ENCODE measurements at regions not wholly inside any gene's neighbourhood (a gene's known extent, or its start where the extent isn't known, plus 50 kb on each side); places are given as distances from the start of the nearest gene placed in this dataset.
"Not testable (repeated sequence)": the region's sequence is repeated elsewhere in the genome, so short reads cannot be mapped to it uniquely, and the experiment has no call there.

DNA sequence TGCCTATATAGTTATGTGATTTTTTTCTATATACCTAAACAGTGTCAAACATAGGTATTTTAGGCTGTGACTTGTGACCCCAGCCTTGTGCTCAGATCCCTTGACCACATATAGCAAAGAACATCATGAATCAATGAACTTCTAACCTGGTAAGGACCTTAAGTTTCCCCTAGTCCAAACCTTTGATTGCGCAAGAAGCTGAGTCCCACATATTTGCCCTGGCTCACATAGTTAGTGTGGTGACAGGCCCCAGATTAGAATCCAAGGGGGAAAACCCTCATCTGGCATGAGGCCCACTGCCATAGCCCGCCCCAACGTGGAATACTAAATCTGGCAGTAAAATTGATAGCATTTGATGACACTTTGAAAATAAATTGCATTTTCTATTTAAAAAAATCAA is 171.8 kb downstream of the MZT1 start:
- H3K9me2 ChIP-seq (ENCODE audit: insufficient read depth): no peaks in the 10 kb centered on the region
- ChIA-PET CTCF (interaction anchor here (1.2 kb wide), 1 partner anchor 10 kb away, joined by 3 read pairs; no protein-coding TSS in a partner anchor), RAD21 (ENCODE audit: low non-redundant PET in 1 of 2, low total read pairs in 2 of 2, uncharacterized antibody in 2 of 2, unreplicated experiment in 2 of 2) (no interaction called here), POLR2A (no interaction called here)
- H3K36me3 ChIP-seq (ENCODE audit: control insufficient read depth in 1 of 2, insufficient read depth in 2 of 2, low read length in 2 of 2): no peaks in the 10 kb centered on the region
- H3K9me3 ChIP-seq (ENCODE audit: control insufficient read depth in 1 of 2, insufficient read depth in 1 of 2, low read depth in 1 of 2, low read length in 2 of 2): no peaks in the 10 kb centered on the region
- intact Hi-C loops (cut with micrococcal nuclease): no loop called here
- H3K27ac ChIP-seq (ENCODE audit: low read depth, low read length): no peak overlapping the region
- no peaks in the 10 kb centered on the region for H3K79me2 ChIP-seq (ENCODE audit: insufficient read depth, low read length)
- no peak overlapping the region for H3K4me2 ChIP-seq (ENCODE audit: low read length)
- TF ChIP-seq CEBPB (IDR thresholded peaks at IDR 0.05; ENCODE audit: low read depth): 0 out of 2 replicates have a peak, but pooled peaks have one; percentile 15
- TF ChIP-seq ZFX (IDR thresholded peaks at IDR 0.05): no peak
- no peak overlapping the region for H3K4me3 ChIP-seq (replicated peaks in 1 of 2; ENCODE audit: low read depth in 1 of 2, low read length in 2 of 2)
- no peaks in the 10 kb centered on the region for H3K27me3 ChIP-seq (ENCODE audit: insufficient read depth, low read length)
- no peaks in the 10 kb centered on the region for H4K20me1 ChIP-seq (ENCODE audit: insufficient read depth)
- H3K4me1 ChIP-seq (ENCODE audit: control insufficient read depth in 1 of 2, insufficient read depth in 2 of 2, low read length in 2 of 2): no peaks in the 10 kb centered on the region
- no TSS peak for BruUV-seq (replicated peaks)
- H3K9ac ChIP-seq (ENCODE audit: low read length): no peak overlapping the region
- DNase-seq (ENCODE audit: low read depth, low spot score) (no peak), ATAC-seq (no peak)
- no peak overlapping the region for H2AFZ ChIP-seq (ENCODE audit: low read depth, low read length, poor library complexity, severe bottlenecking)

DNA sequence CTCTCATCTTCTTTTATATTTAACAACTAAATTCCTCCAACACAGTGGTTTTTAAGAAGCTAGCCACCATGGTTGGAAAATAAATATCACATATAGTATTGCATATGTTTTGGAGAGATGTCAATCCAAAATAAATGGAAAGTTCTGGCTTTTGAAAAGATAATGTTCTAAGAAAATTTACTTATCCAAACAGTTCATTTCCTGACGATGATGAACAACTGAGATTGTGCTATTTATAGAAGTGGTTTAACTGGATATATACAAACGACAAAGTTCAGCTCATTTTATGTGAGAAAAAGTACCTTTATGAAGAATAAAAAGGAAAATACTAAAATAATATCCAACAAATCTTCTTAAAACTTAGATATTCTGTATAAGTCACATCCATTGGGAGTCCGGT is 174.7 kb downstream of the MZT1 start:
- H3K4me2 ChIP-seq (ENCODE audit: low read length): no peak overlapping the region
- H3K9ac ChIP-seq (ENCODE audit: low read length): no peak overlapping the region
- H3K4me1 ChIP-seq (ENCODE audit: control insufficient read depth in 1 of 2, insufficient read depth in 2 of 2, low read length in 2 of 2): no peaks in the 10 kb centered on the region
- no peak for ATAC-seq
- DNase-seq (ENCODE audit: low read depth, low spot score): no peak
- H3K9me3 ChIP-seq (ENCODE audit: control insufficient read depth in 1 of 2, insufficient read depth in 1 of 2, low read depth in 1 of 2, low read length in 2 of 2): no peaks in the 10 kb centered on the region
- CTCF ChIA-PET: interaction anchor here (1.0 kb wide), 1 partner anchor 14 kb away, joined by 4 read pairs; no protein-coding TSS in a partner anchor
- H3K27ac ChIP-seq (ENCODE audit: low read depth, low read length): no peak overlapping the region
- POLR2A ChIA-PET: no interaction called here
- no peaks in the 10 kb centered on the region for H3K27me3 ChIP-seq (ENCODE audit: insufficient read depth, low read length)
- no peaks in the 10 kb centered on the region for H4K20me1 ChIP-seq (ENCODE audit: insufficient read depth)
- RAD21 ChIA-PET (ENCODE audit: low non-redundant PET in 1 of 2, low total read pairs in 2 of 2, uncharacterized antibody in 2 of 2, unreplicated experiment in 2 of 2): no interaction called here
- H3K4me3 ChIP-seq (replicated peaks in 1 of 2; ENCODE audit: low read depth in 1 of 2, low read length in 2 of 2): no peak overlapping the region
- no peaks in the 10 kb centered on the region for H3K79me2 ChIP-seq (ENCODE audit: insufficient read depth, low read length)
- no peaks in the 10 kb centered on the region for H3K9me2 ChIP-seq (ENCODE audit: insufficient read depth)
- no TSS peak for BruUV-seq (replicated peaks)
- no peaks in the 10 kb centered on the region for H3K36me3 ChIP-seq (ENCODE audit: control insufficient read depth in 1 of 2, insufficient read depth in 2 of 2, low read length in 2 of 2)
- no peak overlapping the region for H2AFZ ChIP-seq (ENCODE audit: low read depth, low read length, poor library complexity, severe bottlenecking)
- intact Hi-C loops (cut with micrococcal nuclease): no loop called here
- TF ChIP-seq POLR2A (IDR thresholded peaks at IDR 0.05; ENCODE audit: borderline replicate concordance, extremely low read depth, insufficient read depth, insufficient read length): no peak
- TF ChIP-seq SP1 (IDR thresholded peaks at IDR 0.05; ENCODE audit: low read depth): no peak
- TF ChIP-seq YY1 (IDR thresholded peaks at IDR 0.05; ENCODE audit: extremely low read depth, insufficient replicate concordance, low read depth, low read length): no peak
- TF ChIP-seq JUND (IDR thresholded peaks at IDR 0.05): no peak
- no peak for TF ChIP-seq ZNF274 (IDR thresholded peaks at IDR 0.05; ENCODE audit: low read depth, low read length)
- TF ChIP-seq FOSL1 (IDR thresholded peaks at IDR 0.05; ENCODE audit: low read depth): no peak
- no peak for TF ChIP-seq SRF (IDR thresholded peaks at IDR 0.05; ENCODE audit: low read depth)
- TF ChIP-seq, protein P1, sequence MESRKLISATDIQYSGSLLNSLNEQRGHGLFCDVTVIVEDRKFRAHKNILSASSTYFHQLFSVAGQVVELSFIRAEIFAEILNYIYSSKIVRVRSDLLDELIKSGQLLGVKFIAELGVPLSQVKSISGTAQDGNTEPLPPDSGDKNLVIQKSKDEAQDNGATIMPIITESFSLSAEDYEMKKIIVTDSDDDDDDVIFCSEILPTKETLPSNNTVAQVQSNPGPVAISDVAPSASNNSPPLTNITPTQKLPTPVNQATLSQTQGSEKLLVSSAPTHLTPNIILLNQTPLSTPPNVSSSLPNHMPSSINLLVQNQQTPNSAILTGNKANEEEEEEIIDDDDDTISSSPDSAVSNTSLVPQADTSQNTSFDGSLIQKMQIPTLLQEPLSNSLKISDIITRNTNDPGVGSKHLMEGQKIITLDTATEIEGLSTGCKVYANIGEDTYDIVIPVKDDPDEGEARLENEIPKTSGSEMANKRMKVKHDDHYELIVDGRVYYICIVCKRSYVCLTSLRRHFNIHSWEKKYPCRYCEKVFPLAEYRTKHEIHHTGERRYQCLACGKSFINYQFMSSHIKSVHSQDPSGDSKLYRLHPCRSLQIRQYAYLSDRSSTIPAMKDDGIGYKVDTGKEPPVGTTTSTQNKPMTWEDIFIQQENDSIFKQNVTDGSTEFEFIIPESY (IDR thresholded peaks at IDR 0.05; ENCODE audit: extremely low read depth, insufficient replicate concordance, low read length): no peak
- TF ChIP-seq EZH2phosphoT487 (IDR thresholded peaks at IDR 0.05; ENCODE audit: borderline replicate concordance): no peak
- no peak for TF ChIP-seq SIN3A (IDR thresholded peaks at IDR 0.05; ENCODE audit: low read depth)
- TF ChIP-seq RAD21 (IDR thresholded peaks at IDR 0.05; ENCODE audit: low read depth): no peak

DNA sequence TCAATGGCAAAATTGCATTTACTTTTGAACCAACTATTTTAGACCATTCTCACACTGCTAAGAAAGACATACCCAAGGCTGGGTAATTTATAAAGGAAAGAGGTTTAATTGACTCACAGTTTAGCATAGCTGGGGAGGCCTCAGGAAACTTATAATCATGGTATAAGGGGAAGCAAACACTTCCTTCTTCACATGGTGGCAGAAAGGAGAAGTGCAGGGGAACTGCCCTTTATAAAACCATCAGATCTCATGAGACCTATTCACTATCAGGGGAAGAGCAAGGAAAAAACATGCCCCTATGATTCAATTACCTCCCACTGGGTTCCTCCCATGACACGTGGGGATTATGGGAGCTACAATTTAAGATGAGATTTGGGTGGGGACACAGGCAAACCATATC is 181.5 kb downstream of the MZT1 start:
- H3K27ac ChIP-seq (ENCODE audit: low read depth, low read length); H3K4me3 ChIP-seq (replicated peaks in 1 of 2; ENCODE audit: low read depth in 1 of 2, low read length in 2 of 2); DNase-seq (ENCODE audit: low read depth, low spot score); H2AFZ ChIP-seq (ENCODE audit: low read depth, low read length, poor library complexity, severe bottlenecking); BruUV-seq (replicated peaks); H3K79me2 ChIP-seq (ENCODE audit: insufficient read depth, low read length); CTCF ChIA-PET; H3K36me3 ChIP-seq (ENCODE audit: control insufficient read depth in 1 of 2, insufficient read depth in 2 of 2, low read length in 2 of 2); H3K9ac ChIP-seq (ENCODE audit: low read length); H3K27me3 ChIP-seq (ENCODE audit: insufficient read depth, low read length); RAD21 ChIA-PET (ENCODE audit: low non-redundant PET in 1 of 2, low total read pairs in 2 of 2, uncharacterized antibody in 2 of 2, unreplicated experiment in 2 of 2); H4K20me1 ChIP-seq (ENCODE audit: insufficient read depth); ATAC-seq; POLR2A ChIA-PET; intact Hi-C loops (cut with micrococcal nuclease); H3K4me2 ChIP-seq (ENCODE audit: low read length); H3K9me3 ChIP-seq (ENCODE audit: control insufficient read depth in 1 of 2, insufficient read depth in 1 of 2, low read depth in 1 of 2, low read length in 2 of 2); H3K4me1 ChIP-seq (ENCODE audit: control insufficient read depth in 1 of 2, insufficient read depth in 2 of 2, low read length in 2 of 2); H3K9me2 ChIP-seq (ENCODE audit: insufficient read depth): not testable (repeated sequence)
